Parathyroid adenoma (tissue), 2 donors: ENCODE measurements at regions not wholly inside any gene's neighbourhood (a gene's known extent, or its start where the extent isn't known, plus 50 kb on each side); places are given as distances from the start of the nearest gene placed in this dataset.

ENCODE experiments used
- H2AFZ ChIP-seq: fragments of 300-600 bp; sonication (generic); one replicate; pipeline ENCODE4 v1.7.0; 2017; ENCODE audit warnings: antibody characterized with exemption, mild to moderate bottlenecking
- H3K27ac ChIP-seq: fragments of 300-600 bp; sonication (generic); one replicate; pipeline ENCODE4 v1.7.0; 2017
- H3K27me3 ChIP-seq: fragments of 300-600 bp; sonication (generic); one replicate; pipeline ENCODE4 v1.7.0; 2017; ENCODE audit warnings: low read length; ENCODE audit not compliant: control insufficient read depth, insufficient read depth
- H3K36me3 ChIP-seq: fragments of 300-600 bp; sonication (generic); one replicate; pipeline ENCODE4 v1.7.0; 2017; ENCODE audit warnings: low read length; ENCODE audit not compliant: control insufficient read depth, insufficient read depth
- H3K4me1 ChIP-seq: fragments of 300-600 bp; sonication (generic); one replicate; pipeline ENCODE4 v1.7.0; 2017; ENCODE audit warnings: control low read depth
- H3K4me2 ChIP-seq: fragments of 300-600 bp; sonication (generic); one replicate; pipeline ENCODE4 v1.7.0; 2017; ENCODE audit warnings: low read length
- H3K4me3 ChIP-seq: fragments of 300-600 bp; sonication (generic); one replicate; pipeline ENCODE4 v1.7.0; 2017; ENCODE audit warnings: low read depth, low read length
- H3K79me2 ChIP-seq: fragments of 300-600 bp; sonication (generic); one replicate; pipeline ENCODE4 v1.7.0; 2017; ENCODE audit warnings: control low read depth
- H3K9ac ChIP-seq: fragments of 300-600 bp; sonication (generic); one replicate; pipeline ENCODE4 v1.7.0; 2017; ENCODE audit warnings: mild to moderate bottlenecking
- H3K9me3 ChIP-seq: fragments of 300-600 bp; sonication (generic); one replicate; pipeline ENCODE4 v1.7.0; 2017; ENCODE audit warnings: low read length; ENCODE audit not compliant: control insufficient read depth
- CTCF ChIP-seq: fragments of 300-600 bp; sonication (generic); IDR thresholded peaks from one replicate; pipeline ENCODE4 v1.7.0; 2017; ENCODE audit warnings: antibody characterized with exemption, mild to moderate bottlenecking
- donor health status: primary hyperparathyroidism.

GRCh38 chr7:155369766-155370165, 72.1 kb downstream of the INSIG1 start:
- Histone ChIP-seq H3K27me3 (peaks cover 17% of the 10 kb centered on the region), H3K4me2 (no peak overlapping the region), H3K9me3 (no peaks in the 10 kb centered on the region), H3K4me1 (peaks cover 5% of the 10 kb centered on the region), H3K79me2 (no peaks in the 10 kb centered on the region), H2AFZ (no peak overlapping the region), H3K4me3 (no peak overlapping the region), H3K36me3 (no peaks in the 10 kb centered on the region), H3K9ac (no peak overlapping the region), H3K27ac (no peak overlapping the region)
- TF ChIP-seq CTCF = no peak

GRCh38 chr7:155371331-155371883, 73.7 kb downstream of the INSIG1 start:
- H3K27ac ChIP-seq = no peak overlapping the region
- peaks cover 5% of the 10 kb centered on the region for H3K4me1 ChIP-seq
- H3K4me3 ChIP-seq = no peak overlapping the region
- no peak overlapping the region for H3K9ac ChIP-seq
- no peaks in the 10 kb centered on the region for H3K36me3 ChIP-seq
- no peak for TF ChIP-seq CTCF
- no peaks in the 10 kb centered on the region for H3K9me3 ChIP-seq
- H3K79me2 ChIP-seq = no peaks in the 10 kb centered on the region
- H3K4me2 ChIP-seq = peak overlapping the region; percentile 11
- peaks cover 17% of the 10 kb centered on the region for H3K27me3 ChIP-seq
- no peak overlapping the region for H2AFZ ChIP-seq

- Histone ChIP-seq H3K9me3 (no peaks in the 10 kb centered on the region), H3K4me1 (peaks cover 5% of the 10 kb centered on the region), H3K4me2 (peak overlapping the region; percentile 14), H2AFZ (no peak overlapping the region), H3K36me3 (no peaks in the 10 kb centered on the region), H3K9ac (no peak overlapping the region), H3K79me2 (no peaks in the 10 kb centered on the region), H3K27me3 (peaks cover 17% of the 10 kb centered on the region), H3K27ac (no peak overlapping the region), H3K4me3 (no peak overlapping the region)
- peak; percentile 14 for TF ChIP-seq CTCF
Measured at GRCh38 chr7:155371884-155372781, 74.5 kb downstream of the INSIG1 start.

- peaks cover 23% of the 10 kb centered on the region for H3K27me3 ChIP-seq
- H2AFZ ChIP-seq = no peak overlapping the region
- no peaks in the 10 kb centered on the region for H3K9me3 ChIP-seq
- H3K36me3 ChIP-seq = no peaks in the 10 kb centered on the region
- H3K4me3 ChIP-seq = no peak overlapping the region
- peak overlapping the region; percentile 14 for H3K4me2 ChIP-seq
- no peak for TF ChIP-seq CTCF
- peaks cover 5% of the 10 kb centered on the region for H3K4me1 ChIP-seq
- no peak overlapping the region for H3K9ac ChIP-seq
- no peaks in the 10 kb centered on the region for H3K79me2 ChIP-seq
- H3K27ac ChIP-seq = no peak overlapping the region
Measured at GRCh38 chr7:155372782-155373358, 75.2 kb downstream of the INSIG1 start.
